ENCODE measurements at regions not wholly inside any gene's neighbourhood (a gene's known extent, or its start where the extent isn't known, plus 50 kb on each side); places are given as distances from the start of the nearest gene placed in this dataset.

GRCh38 chr10:4150676-4151075, 365.7 kb upstream of the KLF6 start:
- H3K9me3 ChIP-seq (replicated peaks; ENCODE audit: control insufficient read depth, insufficient read depth, low read depth, low read length), result no peaks in the 10 kb centered on the region
- in situ Hi-C loops (cut with MboI), result no loop called here
- no peaks in the 10 kb centered on the region for H3K79me2 ChIP-seq (ENCODE audit: control insufficient read depth, insufficient read depth, low read length)
- WGBS (ENCODE audit: insufficient coverage, low coverage, missing lambda C conversion rate), result 47% methylated on average over 4 of the region's 4 CpGs
- H4K20me1 ChIP-seq (replicated peaks; ENCODE audit: control insufficient read depth, insufficient read depth, low read length), result no peaks in the 10 kb centered on the region
- BruUV-seq (replicated peaks), result no TSS peak
- H3K9ac ChIP-seq (ENCODE audit: insufficient read depth in 1 of 2, low read depth in 2 of 2, low read length in 2 of 2), result no peak overlapping the region
- ChIA-PET POLR2A (no interaction called here), CTCF (ENCODE audit: low intra/inter-chr PET ratio) (no interaction called here)
- FAIRE-seq, result no peak
- DNase-seq (ENCODE audit: extremely low read depth in 1 of 4, low spot score in 3 of 4), result no peak
- no peak for ATAC-seq
- no peaks in the 10 kb centered on the region for H3K27me3 ChIP-seq (ENCODE audit: control insufficient read depth in 2 of 2, insufficient read depth in 2 of 2, low read length in 2 of 2)
- H3K4me1 ChIP-seq (replicated peaks in 1 of 2; ENCODE audit: control insufficient read depth in 2 of 2, insufficient read depth in 2 of 2, low read length in 2 of 2), result peaks cover 0 to 3% of the 10 kb centered on the region in 2 experiments; a peak in 1 of 5 replicates
- intact Hi-C loops (cut with micrococcal nuclease), result no loop called here
- H3K9me1 ChIP-seq (ENCODE audit: control insufficient read depth, insufficient read depth, low read length), result no peaks in the 10 kb centered on the region
- H3K36me3 ChIP-seq (ENCODE audit: control insufficient read depth, insufficient read depth, low read length), result no peaks in the 10 kb centered on the region
- H3K27ac ChIP-seq (ENCODE audit: extremely low read depth, low read depth, low read length), result no peak overlapping the region
- no peak overlapping the region for H3K4me2 ChIP-seq (ENCODE audit: insufficient read depth, low read length)
- no peak overlapping the region for H2AFZ ChIP-seq (ENCODE audit: low read depth, low read length)
- H3K4me3 ChIP-seq, result no peak overlapping the region
- TF ChIP-seq C11orf30 (IDR thresholded peaks at IDR 0.05; ENCODE audit: low read depth) (no peak), PHTF2 (CRISPR knock-in tag; IDR thresholded peaks at IDR 0.05) (no peak), MAZ (CRISPR knock-in tag; conservative IDR thresholded peaks at IDR 0.05 in 1 of 2, IDR thresholded peaks at IDR 0.05 in 1 of 2) (no peak), ZNF12 (CRISPR knock-in tag; IDR thresholded peaks at IDR 0.05) (no peak), GATAD2A (IDR thresholded peaks at IDR 0.05) (no peak), FOSL1 (tag; conservative IDR thresholded peaks at IDR 0.05) (no peak), ZBTB40 (IDR thresholded peaks at IDR 0.05) (no peak), ZBTB40 (CRISPR knock-in tag; IDR thresholded peaks at IDR 0.05) (no peak), CBX3 (IDR thresholded peaks at IDR 0.05; ENCODE audit: borderline replicate concordance in 1 of 2, low read length in 2 of 2) (no peak), BACH1 (tag; IDR thresholded peaks at IDR 0.05) (no peak), ZZZ3 (IDR thresholded peaks at IDR 0.05) (no peak), ZNF764 (CRISPR knock-in tag; IDR thresholded peaks at IDR 0.05; ENCODE audit: low read depth) (no peak), ZNF586 (CRISPR knock-in tag; conservative IDR thresholded peaks at IDR 0.05) (no peak)
- TF ChIP-seq, protein P1, sequence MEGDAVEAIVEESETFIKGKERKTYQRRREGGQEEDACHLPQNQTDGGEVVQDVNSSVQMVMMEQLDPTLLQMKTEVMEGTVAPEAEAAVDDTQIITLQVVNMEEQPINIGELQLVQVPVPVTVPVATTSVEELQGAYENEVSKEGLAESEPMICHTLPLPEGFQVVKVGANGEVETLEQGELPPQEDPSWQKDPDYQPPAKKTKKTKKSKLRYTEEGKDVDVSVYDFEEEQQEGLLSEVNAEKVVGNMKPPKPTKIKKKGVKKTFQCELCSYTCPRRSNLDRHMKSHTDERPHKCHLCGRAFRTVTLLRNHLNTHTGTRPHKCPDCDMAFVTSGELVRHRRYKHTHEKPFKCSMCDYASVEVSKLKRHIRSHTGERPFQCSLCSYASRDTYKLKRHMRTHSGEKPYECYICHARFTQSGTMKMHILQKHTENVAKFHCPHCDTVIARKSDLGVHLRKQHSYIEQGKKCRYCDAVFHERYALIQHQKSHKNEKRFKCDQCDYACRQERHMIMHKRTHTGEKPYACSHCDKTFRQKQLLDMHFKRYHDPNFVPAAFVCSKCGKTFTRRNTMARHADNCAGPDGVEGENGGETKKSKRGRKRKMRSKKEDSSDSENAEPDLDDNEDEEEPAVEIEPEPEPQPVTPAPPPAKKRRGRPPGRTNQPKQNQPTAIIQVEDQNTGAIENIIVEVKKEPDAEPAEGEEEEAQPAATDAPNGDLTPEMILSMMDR (IDR thresholded peaks at IDR 0.05 in 2 of 3, conservative IDR thresholded peaks at IDR 0.05 in 1 of 3; ENCODE audit: insufficient read depth in 2 of 3, low read depth in 1 of 3, low read length in 3 of 3), result no peak

Data from K562 (cell line).